Upper lobe of left lung (tissue), 4 donors: ENCODE measurements at regions not wholly inside any gene's neighbourhood (a gene's known extent, or its start where the extent isn't known, plus 50 kb on each side); places are given as distances from the start of the nearest gene placed in this dataset.

ENCODE experiments used
- CTCF ChIP-seq, 6 experiments: fragments of 450-650 bp in 4 of 6; fragments of 200-600 bp in 2 of 6; sonication (generic) in 2 of 6; IDR thresholded peaks; one replicate each; pipeline ENCODE4 v1.5.1; 2016 to 2019; ENCODE audit warnings: antibody characterized with exemption in 6 of 6
- EP300 ChIP-seq, 4 donors: sonication (generic); formaldehyde crosslinking; IDR thresholded peaks; one replicate each; pipeline ENCODE4 v1.5.1; 2017; ENCODE audit warnings: antibody characterized with exemption in 4 of 4, control low read depth in 2 of 4
- POLR2A ChIP-seq, 4 donors: fragments of 450-650 bp; IDR thresholded peaks; one replicate each; pipeline ENCODE4 v1.5.1; 2016 to 2017; ENCODE audit warnings: antibody characterized with exemption in 4 of 4, mild to moderate bottlenecking in 2 of 4
- POLR2AphosphoS5 ChIP-seq, 2 donors: sonication (generic); formaldehyde crosslinking; IDR thresholded peaks; one replicate each; pipeline ENCODE4 v1.5.1; 2017; ENCODE audit warnings: antibody characterized with exemption in 2 of 2

GRCh38 chr6:50449128-50449527 lies 264.2 kb upstream of the TFAP2D start:
- TF ChIP-seq CTCF (IDR thresholded peaks at IDR 0.05) = no peak
- no peak for TF ChIP-seq POLR2AphosphoS5 (IDR thresholded peaks at IDR 0.05)
- no peak for TF ChIP-seq EP300 (IDR thresholded peaks at IDR 0.05)
- TF ChIP-seq POLR2A (IDR thresholded peaks at IDR 0.05) = no peak
